ENCODE measurements at regions not wholly inside any gene's neighbourhood (a gene's known extent, or its start where the extent isn't known, plus 50 kb on each side); places are given as distances from the start of the nearest gene placed in this dataset.
A peak's percentile ranks its signal among the peaks of the same experiment; 100 is the strongest.

GRCh38 chr4:104093247-104093646 lies 373.5 kb upstream of the TACR3 start:
- Mint-ChIP-seq H3K36me3 (ENCODE audit: low read depth) (peaks cover 12% of the 10 kb centered on the region; the same call in 2 of the 3 replicates), H3K4me3 (no peak overlapping the region), H3K27ac (no peak overlapping the region), H3K4me1 (no peaks in the 10 kb centered on the region), H3K27me3 (ENCODE audit: insufficient read depth, low read depth, poor library complexity) (no peaks in the 10 kb centered on the region), H3K9me3 (peaks cover 31% of the 10 kb centered on the region)
- Histone ChIP-seq H3K4me2 (no peak overlapping the region), H2AFZ (no peak overlapping the region), H3K27ac (ENCODE audit: low read depth) (no peak overlapping the region), H3K4me3 (no peak overlapping the region), H3K36me3 (ENCODE audit: insufficient read depth) (0 out of 2 replicates have a peak, but pooled peaks cover 4% of the 10 kb centered on the region), H4K20me1 (replicated peaks; ENCODE audit: insufficient read depth) (no peaks in the 10 kb centered on the region), H3K27me3 (ENCODE audit: insufficient read depth) (no peaks in the 10 kb centered on the region), H3K4me1 (ENCODE audit: insufficient read depth) (no peaks in the 10 kb centered on the region), H3F3A (replicated peaks; ENCODE audit: low read depth) (no peaks in the 10 kb centered on the region), H3K79me2 (replicated peaks; ENCODE audit: insufficient read depth) (no peaks in the 10 kb centered on the region), H3K9me2 (ENCODE audit: insufficient read depth) (peaks cover 4% of the 10 kb centered on the region; the same call in 1 of the 2 replicates)
- DNase-seq (ENCODE audit: low spot score) (no peak), ATAC-seq (no peak)
- no peak for TF ChIP-seq ZNF462 (CRISPR knock-in tag; IDR thresholded peaks at IDR 0.05)
- no peak for TF ChIP-seq POLR2AphosphoS5 (IDR thresholded peaks at IDR 0.05; ENCODE audit: low read depth)
- TF ChIP-seq EZH2 (IDR thresholded peaks at IDR 0.05; ENCODE audit: low read depth, unreplicated experiment) = no peak
- TF ChIP-seq CREB1 (CRISPR knock-in tag; IDR thresholded peaks at IDR 0.05; ENCODE audit: low read depth) = no peak

- H3K36me3 ChIP-seq (ENCODE audit: insufficient read depth) = no peaks in the 10 kb centered on the region
- H3K27ac Mint-ChIP-seq = no peak overlapping the region
- ATAC-seq = peak; percentile 55; the same call in 2 of the 3 replicates
- TF ChIP-seq REST (IDR thresholded peaks at IDR 0.05; ENCODE audit: unreplicated experiment) (no peak), EZH2 (IDR thresholded peaks at IDR 0.05; ENCODE audit: low read depth, unreplicated experiment) (no peak), ZNF331 (CRISPR knock-in tag; IDR thresholded peaks at IDR 0.05; ENCODE audit: low read depth) (no peak), ETS1 (IDR thresholded peaks at IDR 0.05) (no peak), CREB1 (CRISPR knock-in tag; IDR thresholded peaks at IDR 0.05; ENCODE audit: low read depth) (no peak), STAT1 (IDR thresholded peaks at IDR 0.05; ENCODE audit: unreplicated experiment) (no peak), NANOG (IDR thresholded peaks at IDR 0.05; ENCODE audit: borderline replicate concordance) (no peak), EZH2phosphoT487 (IDR thresholded peaks at IDR 0.05; ENCODE audit: unreplicated experiment) (no peak)
Observed at GRCh38 chr4:104073229-104073628, 353.4 kb upstream of the TACR3 start.

More at GRCh38 chr4:104073229-104073628, 353.4 kb upstream of the TACR3 start:
- Histone ChIP-seq H4K20me1 (replicated peaks; ENCODE audit: insufficient read depth) (no peaks in the 10 kb centered on the region), H3K4me1 (ENCODE audit: insufficient read depth) (no peaks in the 10 kb centered on the region), H3K4me3 (no peak overlapping the region), H3K79me2 (replicated peaks; ENCODE audit: insufficient read depth) (no peaks in the 10 kb centered on the region), H3K27me3 (ENCODE audit: insufficient read depth) (no peaks in the 10 kb centered on the region), H2AFZ (peak overlapping the region; percentile 67), H3K9me2 (ENCODE audit: insufficient read depth) (no peaks in the 10 kb centered on the region), H3F3A (replicated peaks; ENCODE audit: low read depth) (no peaks in the 10 kb centered on the region), H3K27ac (ENCODE audit: low read depth) (no peak overlapping the region), H3K4me2 (no peak overlapping the region)
- no peak overlapping the region for H3K4me3 Mint-ChIP-seq
- H3K4me1 Mint-ChIP-seq = no peaks in the 10 kb centered on the region
- H3K27me3 Mint-ChIP-seq (ENCODE audit: insufficient read depth, low read depth, poor library complexity) = no peaks in the 10 kb centered on the region
- peaks cover 9% of the 10 kb centered on the region; the same call in 2 of the 3 replicates for H3K9me3 Mint-ChIP-seq
- H3K36me3 Mint-ChIP-seq (ENCODE audit: low read depth) = no peaks in the 10 kb centered on the region
- DNase-seq (ENCODE audit: low spot score) = peak; percentile 30

Data from GM23338 (cell line).